C4-2B (cell line): ENCODE measurements at regions not wholly inside any gene's neighbourhood (a gene's known extent, or its start where the extent isn't known, plus 50 kb on each side); places are given as distances from the start of the nearest gene placed in this dataset.

Source experiments
- ZFX ChIP-seq: fragments of 450-650 bp; IDR thresholded peaks from 2 replicates; pipeline ENCODE4 v1.6.1; 2017
- TF ChIP-seq, protein P1 (sequence below): fragments of 450-650 bp; conservative IDR thresholded peaks from 2 replicates; pipeline ENCODE4 v1.5.1; 2017; ENCODE audit warnings: mild to moderate bottlenecking

DNA sequence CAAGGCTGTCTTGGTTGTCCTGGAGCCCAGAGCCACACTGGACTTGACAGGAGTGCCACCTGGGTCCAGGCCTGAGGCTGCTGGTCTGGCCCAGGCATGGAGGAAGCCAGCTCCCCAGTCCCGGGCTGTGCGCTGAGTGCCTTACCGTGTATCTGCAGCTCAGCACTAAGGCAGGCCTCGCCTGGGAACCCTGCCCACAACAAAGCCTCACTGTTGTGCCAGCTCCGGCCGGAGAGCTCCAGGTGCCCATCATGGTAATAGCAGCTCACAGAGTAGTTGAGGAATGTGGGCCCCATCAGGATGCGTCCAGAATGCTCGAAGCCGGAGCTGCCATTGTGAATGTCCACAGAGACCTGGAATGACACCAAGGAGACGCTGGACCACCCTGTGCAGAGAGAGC lies 72.2 kb downstream of the RMI2 start:
- TF ChIP-seq, protein P1, sequence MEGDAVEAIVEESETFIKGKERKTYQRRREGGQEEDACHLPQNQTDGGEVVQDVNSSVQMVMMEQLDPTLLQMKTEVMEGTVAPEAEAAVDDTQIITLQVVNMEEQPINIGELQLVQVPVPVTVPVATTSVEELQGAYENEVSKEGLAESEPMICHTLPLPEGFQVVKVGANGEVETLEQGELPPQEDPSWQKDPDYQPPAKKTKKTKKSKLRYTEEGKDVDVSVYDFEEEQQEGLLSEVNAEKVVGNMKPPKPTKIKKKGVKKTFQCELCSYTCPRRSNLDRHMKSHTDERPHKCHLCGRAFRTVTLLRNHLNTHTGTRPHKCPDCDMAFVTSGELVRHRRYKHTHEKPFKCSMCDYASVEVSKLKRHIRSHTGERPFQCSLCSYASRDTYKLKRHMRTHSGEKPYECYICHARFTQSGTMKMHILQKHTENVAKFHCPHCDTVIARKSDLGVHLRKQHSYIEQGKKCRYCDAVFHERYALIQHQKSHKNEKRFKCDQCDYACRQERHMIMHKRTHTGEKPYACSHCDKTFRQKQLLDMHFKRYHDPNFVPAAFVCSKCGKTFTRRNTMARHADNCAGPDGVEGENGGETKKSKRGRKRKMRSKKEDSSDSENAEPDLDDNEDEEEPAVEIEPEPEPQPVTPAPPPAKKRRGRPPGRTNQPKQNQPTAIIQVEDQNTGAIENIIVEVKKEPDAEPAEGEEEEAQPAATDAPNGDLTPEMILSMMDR = no peak
- TF ChIP-seq ZFX = no peak
